Fibroblast of skin of left biceps (primary cell): ENCODE measurements at regions not wholly inside any gene's neighbourhood (a gene's known extent, or its start where the extent isn't known, plus 50 kb on each side); places are given as distances from the start of the nearest gene placed in this dataset.

Experiments used
- DNase-seq, 2 experiments: peaks; one replicate each; pipeline ENCODE4 v3.0.0-alpha.2; 2013; ENCODE audit warnings: low read depth in 2 of 2

- no peak for DNase-seq
These were observed 54.2 kb downstream of the FOXI1 start for GRCh38 chr5:170159947-170160346.

- peak; percentile 9 to 13 for DNase-seq
These were observed 55.4 kb downstream of the FOXI1 start for GRCh38 chr5:170161069-170161468.

DNA sequence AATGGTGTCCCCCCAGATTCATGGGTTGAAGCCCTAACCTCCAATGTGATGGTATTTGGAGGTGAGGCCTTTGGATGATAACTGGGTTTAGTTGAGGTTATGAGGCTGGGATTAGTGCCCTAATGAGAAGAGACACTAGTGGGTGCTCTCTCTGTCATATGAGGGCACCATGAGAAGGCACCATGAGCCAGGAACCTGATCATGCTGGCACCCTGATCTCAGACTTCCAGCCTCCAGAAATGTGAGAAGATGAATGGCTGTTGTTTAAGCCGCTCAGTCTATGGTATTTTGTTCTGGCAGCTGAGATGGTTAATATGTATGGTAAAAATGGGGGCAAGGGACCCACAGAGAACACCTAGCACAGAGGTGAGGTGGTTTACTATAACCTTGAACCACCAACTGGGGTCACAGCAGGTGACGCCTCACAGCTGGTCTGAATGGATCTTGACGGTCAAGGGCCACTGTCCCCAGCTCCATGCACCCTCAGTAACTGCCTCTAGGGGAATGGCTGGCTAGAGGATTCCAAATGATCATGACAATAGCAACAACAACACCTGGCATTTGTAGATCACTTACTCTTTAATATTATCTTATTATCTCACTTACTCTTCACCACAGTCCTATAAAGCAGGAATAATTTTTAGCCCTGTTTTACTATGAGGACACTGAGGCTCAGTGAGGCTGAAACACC is 57.1 kb downstream of the FOXI1 start:
- no peak for DNase-seq

- DNase-seq, result no peak
These were observed 58.4 kb downstream of the FOXI1 start for GRCh38 chr5:170164087-170164486.

- DNase-seq, result no peak
These were observed 59.2 kb downstream of the FOXI1 start for GRCh38 chr5:170164921-170165320.

GRCh38 chr5:170166101-170166500 is 60.4 kb downstream of the FOXI1 start:
- DNase-seq, result no peak

- no peak for DNase-seq
These were observed 62.3 kb downstream of the FOXI1 start for GRCh38 chr5:170168002-170168401.

DNA sequence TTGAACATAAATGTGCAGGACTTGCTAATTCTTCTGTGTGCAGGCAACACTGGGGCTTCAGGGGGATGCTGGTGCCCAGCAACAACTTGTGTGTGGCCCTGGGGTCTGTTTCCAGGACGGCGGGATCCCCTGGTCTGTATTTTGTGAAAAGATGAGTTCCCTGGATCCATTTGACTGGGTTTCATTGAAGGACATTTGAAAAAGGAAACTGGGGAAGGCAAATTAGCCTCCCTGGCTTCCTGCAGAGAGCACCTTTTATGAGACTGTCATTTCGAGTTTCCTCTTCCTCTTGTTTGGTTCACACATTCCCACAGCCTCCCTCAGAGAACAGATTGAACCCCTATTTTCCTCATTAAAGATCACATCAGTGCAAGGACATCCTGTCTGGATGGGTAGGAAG is 63.1 kb downstream of the FOXI1 start:
- no peak for DNase-seq

DNA sequence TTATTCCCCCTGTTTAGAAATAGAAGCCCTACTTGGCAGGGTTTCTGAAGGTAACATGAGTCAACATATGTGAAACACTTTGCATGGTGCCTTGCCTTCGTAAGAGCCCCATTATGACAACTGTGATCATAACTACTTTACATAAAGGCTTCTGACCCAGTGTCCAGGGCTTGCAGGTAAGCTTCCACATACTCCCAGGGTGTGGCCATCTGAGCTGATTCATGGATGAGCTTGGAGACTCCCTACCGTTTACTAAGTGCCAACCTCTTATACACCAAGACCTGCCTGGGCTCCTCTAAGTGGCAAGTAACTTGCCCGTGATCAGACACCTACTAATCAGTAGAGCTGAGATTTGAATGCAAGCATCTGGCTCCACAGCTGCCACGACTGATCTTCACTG is 62.8 kb upstream of the C5orf58 start:
- no peak for DNase-seq

DNA sequence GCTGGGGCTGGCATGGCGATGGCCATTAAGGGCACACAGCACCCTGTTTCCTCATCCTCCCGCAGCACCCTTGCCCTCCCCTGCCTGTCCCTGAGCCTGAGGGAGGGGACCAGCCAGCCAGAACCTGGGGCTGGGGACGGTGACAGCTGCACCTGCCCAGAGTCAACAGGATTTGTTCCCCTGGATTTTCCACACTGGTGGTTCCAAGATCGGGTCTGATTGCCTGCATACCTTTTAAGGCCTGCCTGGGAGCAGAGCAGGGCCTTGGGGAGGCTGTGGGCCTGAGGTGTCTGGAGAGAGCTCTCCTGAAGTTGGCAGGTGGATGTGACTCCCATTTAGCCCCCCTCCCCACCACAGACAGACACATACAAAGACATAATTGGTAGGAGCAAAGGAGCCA is 61.0 kb upstream of the C5orf58 start:
- no peak for DNase-seq

DNA sequence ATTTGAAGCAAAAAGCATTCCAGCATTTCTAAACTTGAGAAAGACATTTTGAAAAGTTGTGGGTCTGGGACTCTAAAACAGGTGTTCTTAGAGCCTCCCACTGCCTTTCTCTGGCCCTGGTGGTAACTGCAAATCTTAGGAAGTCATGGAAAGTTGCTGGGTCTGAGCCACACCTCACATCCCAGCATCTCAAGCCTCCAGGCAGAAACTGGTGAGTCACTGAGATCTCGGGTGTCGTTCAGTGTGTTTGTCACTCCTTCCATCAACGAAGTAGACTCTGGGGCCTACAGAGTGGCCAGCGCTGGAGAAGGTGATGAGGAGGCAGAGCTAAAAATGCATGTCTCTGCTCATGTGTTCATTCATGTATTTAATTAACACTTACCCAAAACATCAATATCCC is 59.6 kb upstream of the C5orf58 start:
- no peak for DNase-seq

DNA sequence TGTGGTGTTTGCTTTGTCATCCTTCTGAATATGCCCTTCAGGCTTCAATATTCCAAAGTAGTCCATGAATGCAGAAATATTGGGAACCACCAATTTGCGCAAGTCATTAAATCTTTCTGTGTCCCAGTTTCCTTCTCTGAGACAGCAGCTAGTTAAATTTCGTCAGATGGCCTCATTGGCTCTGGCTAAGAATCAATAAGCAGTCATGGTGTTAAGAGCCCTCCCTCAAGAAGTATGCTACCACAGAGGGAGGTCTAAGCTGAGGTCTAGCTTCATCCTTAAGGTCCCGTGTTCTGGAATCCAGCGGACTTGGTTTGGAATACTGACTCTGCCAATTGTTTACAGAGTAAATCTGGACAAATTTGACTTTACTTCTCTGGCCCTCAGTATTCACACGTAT is 59.1 kb upstream of the C5orf58 start:
- DNase-seq, result no peak

GRCh38 chr5:170176916-170177315 is 55.9 kb upstream of the C5orf58 start:
- DNase-seq, result no peak

DNA sequence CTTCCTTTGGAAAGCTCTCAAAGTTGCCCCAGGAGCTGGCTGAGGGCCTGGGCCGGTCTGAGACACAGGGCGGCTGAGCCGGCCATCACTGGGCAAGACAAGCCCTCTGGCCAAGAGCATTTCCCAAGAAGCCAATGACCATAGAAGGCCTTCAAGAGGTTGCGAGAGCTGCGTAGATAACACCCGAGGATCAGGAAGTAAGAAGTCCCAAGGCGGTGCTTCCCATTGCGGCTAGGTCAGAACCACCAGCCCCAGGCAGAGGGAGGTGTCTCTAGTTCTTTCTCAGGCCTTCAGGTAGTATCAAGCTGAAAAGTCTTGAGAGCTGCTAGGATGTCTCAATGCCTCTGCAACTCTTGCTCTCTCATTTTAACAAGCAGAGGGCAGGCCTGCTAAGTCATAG is 54.0 kb upstream of the C5orf58 start:
- DNase-seq, result no peak

GRCh38 chr5:170179626-170180025 is 53.2 kb upstream of the C5orf58 start:
- DNase-seq, result no peak

GRCh38 chr5:170181902-170182301 is 50.9 kb upstream of the C5orf58 start:
- DNase-seq, result no peak

- no peak for DNase-seq
These were observed 50.3 kb upstream of the C5orf58 start for GRCh38 chr5:170182491-170182890.
